HepG2 (cell line): ENCODE measurements at regions not wholly inside any gene's neighbourhood (a gene's known extent, or its start where the extent isn't known, plus 50 kb on each side); places are given as distances from the start of the nearest gene placed in this dataset.

ENCODE experiments used
- ATAC-seq: fragments of 200-7000 bp; cut with Tn5 transposase; 3 replicates; pipeline ENCODE4 v1.9.1; 2020; ENCODE audit warnings: mild to moderate bottlenecking, moderate library complexity
- BruUV-seq: library from RNA; stranded (reverse); fragments of 400-500 nt; replicated peaks from 2 replicates; lab custom pipeline; 2021; lab: Mats Ljungman, UMichigan
- CTCF ChIA-PET: fragments of 300-600 bp; formaldehyde crosslinking; extraction: SDS; loops from one replicate; lab custom pipeline; 2021; ENCODE audit warnings: low total read pairs, inconsistent platforms, low intra/inter-chr PET ratio; lab: Yijun Ruan, JAX
- POLR2A ChIA-PET: fragments of 350-600 bp; sonication (Branson Sonifier 250); formaldehyde crosslinking; loops from one replicate; lab custom pipeline; 2020; ENCODE audit warnings: antibody characterized with exemption, inconsistent platforms; lab: Yijun Ruan, JAX
- DNase-seq: peaks from one replicate; pipeline ENCODE4 v3.0.0-alpha.2; 2015; ENCODE audit warnings: low spot score
- FAIRE-seq: peaks from 3 replicates; lab custom pipeline; 2011; peaks lifted over from hg19 to GRCh38; lab: Jason Lieb, UNC
- H2AFZ ChIP-seq: one replicate; pipeline ENCODE4 v1.6.1; 2011; ENCODE audit warnings: low read length, inconsistent platforms
- H3K27ac ChIP-seq: fragments of 300-600 bp; 3 replicates; pipeline ENCODE4 v1.8.0; 2011; ENCODE audit warnings: mixed run types, mild to moderate bottlenecking, mixed read lengths, low read length, inconsistent platforms; ENCODE audit not compliant: insufficient read depth; ENCODE audit errors: extremely low read length
- H3K27me3 ChIP-seq, 2 experiments: fragments of 200-600 bp in 1 of 2; 2 replicates in 1 of 2; 3 replicates in 1 of 2; pipeline versions ENCODE4 v1.6.0 to v1.8.0; 2011; ENCODE audit warnings: low read length in 2 of 2, mild to moderate bottlenecking in 2 of 2, moderate library complexity in 2 of 2, inconsistent platforms in 1 of 2; ENCODE audit not compliant: insufficient read depth in 2 of 2, control insufficient read depth in 1 of 2
- H3K36me3 ChIP-seq, 2 experiments: fragments of 200-600 bp in 1 of 2; replicated peaks in 1 of 2; 2 replicates in 1 of 2; 3 replicates in 1 of 2; pipeline versions ENCODE4 v1.5.1 to v1.8.0; 2011; ENCODE audit warnings: low read length in 2 of 2, inconsistent platforms in 1 of 2; ENCODE audit not compliant: insufficient read depth in 2 of 2, control insufficient read depth in 1 of 2
- H3K4me1 ChIP-seq: 2 replicates; pipeline ENCODE4 v1.5.1; 2012; ENCODE audit warnings: low read length, inconsistent platforms; ENCODE audit not compliant: insufficient read depth
- H3K4me2 ChIP-seq: 2 replicates; pipeline ENCODE4 v1.6.0; 2011; ENCODE audit warnings: low read depth, low read length, inconsistent platforms
- H3K4me3 ChIP-seq, 3 experiments: fragments of 200-600 bp in 1 of 3; sonication (generic), shearing (Covaris generic) in 1 of 3; replicated peaks in 1 of 3; 2 replicates each; pipeline ENCODE4 v1.5.1; 2011 to 2016; ENCODE audit warnings: low read length in 3 of 3, inconsistent platforms in 2 of 3, low read depth in 2 of 3, mild to moderate bottlenecking in 2 of 3, control low read depth in 1 of 3, mixed read lengths in 1 of 3; ENCODE audit not compliant: insufficient read depth in 1 of 3
- H3K79me2 ChIP-seq: one replicate; pipeline ENCODE4 v1.6.1; 2011; ENCODE audit warnings: low read length, inconsistent platforms; ENCODE audit not compliant: insufficient read depth
- H3K9ac ChIP-seq: 2 replicates; pipeline ENCODE4 v1.6.0; 2011; ENCODE audit warnings: mild to moderate bottlenecking, low read depth, low read length, inconsistent platforms; ENCODE audit not compliant: insufficient read depth
- H3K9me3 ChIP-seq: 2 replicates; pipeline ENCODE4 v1.5.1; 2012; ENCODE audit warnings: mild to moderate bottlenecking, low read length
- H4K20me1 ChIP-seq: 2 replicates; pipeline ENCODE4 v1.6.0; 2011; ENCODE audit warnings: inconsistent platforms, mild to moderate bottlenecking, low read length, moderate library complexity; ENCODE audit not compliant: insufficient read depth
- ARNT2 ChIP-seq: sonication (generic); formaldehyde crosslinking; IDR thresholded peaks from 2 replicates; pipeline ENCODE4 v1.8.0; 2022; ENCODE audit warnings: mild to moderate bottlenecking, low read depth, missing genetic modification reagents, moderate library complexity
- KMT2A ChIP-seq: sonication (generic); formaldehyde crosslinking; IDR thresholded peaks from 2 replicates; pipeline ENCODE4 v1.4.0; 2020; ENCODE audit warnings: missing genetic modification reagents
- SMARCE1 ChIP-seq: fragments of 450-650 bp; IDR thresholded peaks from 2 replicates; pipeline ENCODE4 v1.6.1; 2017; ENCODE audit warnings: borderline replicate concordance
- WGBS: methylation state at CpG from one replicate; pipeline ENCODE4 v1.1.6; 2017; ENCODE audit warnings: low lambda C conversion rate; 5-methylcytosine and 5-hydroxymethylcytosine counted together
- in situ Hi-C: cut with HindIII; loops from 2 replicates; pipeline ENCODE4 v1.10.0; 2017; ENCODE audit warnings: low pct_unique_long_range_greater_than_20kb; ENCODE audit not compliant: extremely low pct_ligation_motif_present
- intact Hi-C: fragments of 100-400 bp; cut with micrococcal nuclease; formaldehyde crosslinking; loops from one replicate; pipeline ENCODE4 v1.10.0; 2022; ENCODE audit not compliant: unreplicated experiment

GRCh38 chr21:16377120-16377658 lies 647.4 kb downstream of the USP25 start:
- 15% methylated on average over 6 of the region's 6 CpGs for WGBS
- FAIRE-seq, result no peak

GRCh38 chr21:16377857-16378256 lies 648.1 kb downstream of the USP25 start:
- intact Hi-C loops, result no loop called here
- Histone ChIP-seq H3K4me3 (no peak overlapping the region), H3K27ac (no peak overlapping the region), H3K4me1 (no peaks in the 10 kb centered on the region), H3K9me3 (no peaks in the 10 kb centered on the region), H3K36me3 (no peaks in the 10 kb centered on the region), H2AFZ (no peak overlapping the region), H3K27me3 (no peaks in the 10 kb centered on the region), H4K20me1 (no peaks in the 10 kb centered on the region), H3K79me2 (no peaks in the 10 kb centered on the region), H3K9ac (no peak overlapping the region), H3K4me2 (no peak overlapping the region)
- TF ChIP-seq KMT2A (CRISPR knock-in tag) (no peak), ARNT2 (no peak)
- ChIA-PET CTCF (no interaction called here), POLR2A (no interaction called here)
- in situ Hi-C loops, result no loop called here
- no peak for ATAC-seq
- 7% methylated on average over 2 of the region's 2 CpGs for WGBS
- no peak for FAIRE-seq
- no TSS peak for BruUV-seq
- no peak for DNase-seq

More at GRCh38 chr21:16377120-16377658, 647.4 kb downstream of the USP25 start:
- POLR2A ChIA-PET, result no interaction called here
- no peak overlapping the region for H2AFZ ChIP-seq
- no peak overlapping the region for H3K4me2 ChIP-seq
- ATAC-seq (no peak), DNase-seq (no peak)
- no peak overlapping the region for H3K4me3 ChIP-seq
- no peaks in the 10 kb centered on the region for H3K27me3 ChIP-seq
- no peak for TF ChIP-seq SMARCE1
- no peaks in the 10 kb centered on the region for H4K20me1 ChIP-seq
- no peak overlapping the region for H3K27ac ChIP-seq
- BruUV-seq, result no TSS peak
- H3K36me3 ChIP-seq, result no peaks in the 10 kb centered on the region
- H3K9me3 ChIP-seq, result no peaks in the 10 kb centered on the region
- CTCF ChIA-PET, result no interaction called here
- H3K79me2 ChIP-seq, result no peaks in the 10 kb centered on the region
- no peak overlapping the region for H3K9ac ChIP-seq
- H3K4me1 ChIP-seq, result no peaks in the 10 kb centered on the region
- in situ Hi-C loops (no loop called here), intact Hi-C loops (no loop called here)
